MG63 (cell line): ENCODE measurements at regions not wholly inside any gene's neighbourhood (a gene's known extent, or its start where the extent isn't known, plus 50 kb on each side); places are given as distances from the start of the nearest gene placed in this dataset.
"Not testable (repeated sequence)": the region's sequence is repeated elsewhere in the genome, so short reads cannot be mapped to it uniquely, and the experiment has no call there.

Source experiments
- DNase-seq: peaks from one replicate; pipeline ENCODE4 v3.0.0-alpha.2; 2020
- H3K27me3 ChIP-seq: fragments of 250-450 bp; sonication (Bioruptor Pico); 2 replicates; pipeline ENCODE4 v1.5.1; 2020; ENCODE audit warnings: mild to moderate bottlenecking, moderate library complexity
- H3K36me3 ChIP-seq: fragments of 250-450 bp; sonication (Bioruptor Pico); 2 replicates; pipeline ENCODE4 v1.5.1; 2020; ENCODE audit warnings: mild to moderate bottlenecking, moderate library complexity
- H3K4me3 ChIP-seq: fragments of 250-450 bp; sonication (Bioruptor Pico); 2 replicates; pipeline ENCODE4 v1.5.1; 2020; ENCODE audit warnings: mild to moderate bottlenecking, moderate library complexity
- H3K9me3 ChIP-seq: fragments of 250-450 bp; sonication (Bioruptor Pico); 2 replicates; pipeline ENCODE4 v1.5.1; 2020; ENCODE audit warnings: mild to moderate bottlenecking, moderate library complexity

DNA sequence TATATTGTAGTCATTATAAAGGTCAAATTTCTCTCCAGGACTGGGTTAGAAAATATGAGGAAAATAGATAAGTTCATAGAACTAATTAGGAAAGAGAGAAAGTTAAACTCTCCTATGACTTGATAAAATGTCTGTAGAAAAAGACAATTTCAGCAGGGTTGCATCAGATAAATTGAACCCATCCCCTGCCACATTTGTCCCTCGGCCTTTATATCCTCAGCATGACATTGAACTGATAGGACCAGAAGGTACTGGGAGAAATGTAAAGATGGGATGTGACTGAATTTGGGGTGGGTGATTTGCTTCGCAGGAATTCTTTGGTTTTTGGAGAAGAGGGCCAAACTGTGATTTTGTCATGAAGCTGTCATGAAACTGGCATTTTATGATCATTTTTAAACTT is 68.1 kb upstream of the KIF2A start:
- not testable (repeated sequence) for H3K36me3 ChIP-seq, H3K4me3 ChIP-seq, H3K9me3 ChIP-seq, H3K27me3 ChIP-seq, DNase-seq

DNA sequence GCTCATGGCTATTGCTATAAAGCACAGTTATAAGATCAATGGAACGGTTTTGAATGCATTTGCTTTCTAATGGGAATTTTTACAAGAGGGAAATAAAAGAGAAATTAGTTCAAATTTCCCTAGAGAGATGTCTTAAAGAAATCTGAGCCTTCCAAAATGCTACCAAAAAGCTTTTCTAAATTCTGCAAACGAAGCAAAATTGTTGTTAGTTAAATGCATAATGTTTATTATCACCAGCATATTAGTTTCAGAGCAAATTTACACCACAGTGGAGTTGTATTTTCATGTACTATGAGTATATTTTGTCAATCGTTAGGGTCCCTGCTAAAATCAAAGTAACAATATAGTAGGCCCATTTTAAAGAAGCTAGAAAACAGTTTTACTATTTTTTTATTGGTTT is 67.4 kb upstream of the KIF2A start:
- DNase-seq, H3K9me3 ChIP-seq, H3K4me3 ChIP-seq, H3K36me3 ChIP-seq, H3K27me3 ChIP-seq: not testable (repeated sequence)

DNA sequence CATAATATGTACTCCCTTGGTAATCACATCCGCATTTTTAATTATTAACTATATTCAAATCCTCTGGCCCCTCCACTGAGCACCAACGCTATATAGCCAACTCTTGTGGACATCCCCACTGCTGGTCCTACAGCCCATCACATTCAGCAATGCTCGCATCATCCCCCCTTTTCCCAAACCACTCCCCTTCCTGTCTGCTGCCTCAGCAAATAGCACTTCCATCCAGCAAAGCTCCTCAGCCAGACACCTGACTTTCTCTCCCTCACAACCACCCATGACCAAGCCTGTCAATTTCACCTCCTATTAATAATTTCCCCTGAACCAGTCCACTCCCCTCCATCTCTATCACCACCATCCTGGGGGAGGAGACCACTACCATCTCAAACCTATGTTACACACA is 65.5 kb upstream of the KIF2A start:
- H3K4me3 ChIP-seq, H3K9me3 ChIP-seq, H3K27me3 ChIP-seq, H3K36me3 ChIP-seq, DNase-seq: not testable (repeated sequence)

DNA sequence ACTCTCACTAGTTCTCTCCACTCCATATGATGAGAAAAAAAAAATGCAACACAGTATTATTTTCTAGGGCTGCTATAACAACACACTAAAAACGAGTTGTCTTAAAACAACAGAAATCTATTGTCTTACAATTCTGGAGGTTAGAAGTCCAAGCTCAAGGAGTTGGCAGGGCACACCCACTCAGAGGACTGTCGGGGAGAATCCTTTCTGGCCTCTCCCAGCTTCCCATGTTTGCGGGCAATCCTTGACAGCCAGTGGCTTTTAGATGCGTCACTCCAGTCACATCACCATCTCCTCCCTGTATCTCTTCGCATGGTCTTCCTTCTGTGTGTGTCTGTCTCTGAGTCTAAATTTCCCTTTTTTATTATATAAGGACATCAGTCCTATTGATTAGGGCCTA is 64.0 kb upstream of the KIF2A start:
- H3K36me3 ChIP-seq, H3K27me3 ChIP-seq, DNase-seq, H3K4me3 ChIP-seq, H3K9me3 ChIP-seq: not testable (repeated sequence)

DNA sequence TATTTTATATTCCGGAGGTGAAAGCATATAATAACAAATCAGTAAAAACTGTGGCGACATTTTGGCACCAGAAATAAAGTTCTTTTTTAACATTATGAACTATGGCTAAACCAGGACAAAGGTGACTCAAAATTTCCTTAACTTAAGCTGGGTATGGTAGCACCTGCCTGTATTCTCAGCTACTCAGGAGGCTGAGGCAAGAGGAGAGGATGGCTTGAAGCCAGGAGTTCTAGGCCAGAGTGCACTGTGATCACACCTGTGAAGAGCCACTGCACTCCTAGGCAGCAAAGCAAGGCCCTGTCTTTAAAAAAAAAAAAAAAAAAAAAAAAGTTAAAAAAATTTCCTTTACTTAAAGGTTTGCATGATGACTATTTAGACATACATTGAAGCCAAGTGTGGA is 63.0 kb upstream of the KIF2A start:
- not testable (repeated sequence) for H3K27me3 ChIP-seq, H3K36me3 ChIP-seq, H3K9me3 ChIP-seq, H3K4me3 ChIP-seq, DNase-seq

DNA sequence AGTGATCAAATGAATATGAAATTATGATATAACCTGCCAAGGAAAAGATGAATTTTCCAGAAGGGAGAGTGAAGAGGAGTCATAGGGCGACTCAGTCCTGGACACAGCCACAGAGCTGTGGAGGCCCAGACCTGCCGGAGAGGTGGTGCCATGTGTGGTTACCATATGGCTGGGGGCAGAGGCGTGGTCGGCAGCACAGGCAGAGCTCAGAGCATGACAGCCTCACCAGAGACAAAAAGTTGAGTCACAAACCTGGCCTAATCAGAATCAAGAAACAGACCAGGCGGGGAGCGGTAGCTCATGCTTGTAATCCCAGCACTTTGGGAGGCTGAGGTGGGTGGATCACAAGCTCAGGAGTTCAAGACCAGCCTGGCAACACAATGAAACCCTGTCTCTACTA is 57.8 kb upstream of the KIF2A start:
- H3K27me3 ChIP-seq, H3K4me3 ChIP-seq, DNase-seq, H3K36me3 ChIP-seq, H3K9me3 ChIP-seq: not testable (repeated sequence)

DNA sequence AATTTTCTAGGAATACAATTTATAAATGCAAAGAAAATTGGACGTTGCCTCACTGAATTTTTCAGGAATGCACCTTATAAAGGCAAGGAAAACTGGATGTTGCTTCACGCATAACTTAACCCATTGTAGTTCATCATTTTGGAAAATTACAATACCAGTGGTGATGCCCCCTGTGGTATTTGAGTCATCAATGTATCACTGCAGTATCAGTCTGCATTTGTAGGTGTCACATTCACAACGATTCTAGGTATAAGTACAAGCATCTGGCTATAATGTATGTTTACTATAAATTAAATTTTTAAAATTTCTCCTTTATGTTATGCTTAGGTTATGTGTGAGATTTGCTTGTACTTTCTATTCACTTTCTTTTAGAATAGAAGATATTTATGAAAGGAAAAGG is 55.9 kb upstream of the KIF2A start:
- H3K27me3 ChIP-seq, H3K9me3 ChIP-seq, DNase-seq, H3K4me3 ChIP-seq, H3K36me3 ChIP-seq: not testable (repeated sequence)

DNA sequence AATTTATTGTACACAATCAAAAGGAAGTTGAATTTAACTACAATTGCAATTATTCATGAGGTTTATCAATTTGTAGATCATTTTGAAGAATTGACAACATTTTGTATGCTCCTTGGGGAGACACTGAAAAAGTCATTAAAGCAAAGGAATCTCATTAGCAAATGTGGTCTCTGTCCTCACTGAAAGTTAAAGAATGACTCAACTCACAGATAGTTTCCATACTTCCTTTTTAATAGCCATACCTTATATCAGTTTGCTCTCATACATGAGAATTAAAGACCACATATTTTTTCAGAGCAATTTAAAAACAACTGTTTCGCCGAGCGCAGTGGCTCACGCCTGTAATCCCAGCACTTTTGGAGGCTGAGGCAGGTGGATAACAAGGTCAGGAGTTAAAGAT is 55.1 kb upstream of the KIF2A start:
- not testable (repeated sequence) for H3K27me3 ChIP-seq, DNase-seq, H3K36me3 ChIP-seq, H3K4me3 ChIP-seq, H3K9me3 ChIP-seq

DNA sequence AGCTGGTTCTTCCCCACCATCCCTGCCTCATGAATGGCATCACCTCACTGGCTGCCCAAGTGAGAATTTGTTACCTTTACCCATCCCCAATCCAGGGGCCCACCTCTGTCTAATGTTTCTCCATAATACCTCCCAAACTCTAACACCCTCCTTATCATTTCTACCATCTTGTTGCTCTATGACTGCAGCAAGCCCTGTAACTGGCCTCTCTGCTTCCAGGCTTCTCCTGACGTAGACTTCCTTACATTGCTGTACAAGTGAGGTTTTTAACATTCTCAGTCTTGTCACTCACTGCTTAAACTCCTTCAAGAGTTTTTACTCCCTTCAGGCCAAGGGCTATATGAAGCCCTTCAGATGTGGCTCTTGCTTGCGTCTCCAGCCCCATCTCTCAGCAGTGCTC is 53.5 kb upstream of the KIF2A start:
- H3K27me3 ChIP-seq, H3K4me3 ChIP-seq, H3K36me3 ChIP-seq, DNase-seq, H3K9me3 ChIP-seq: not testable (repeated sequence)

DNA sequence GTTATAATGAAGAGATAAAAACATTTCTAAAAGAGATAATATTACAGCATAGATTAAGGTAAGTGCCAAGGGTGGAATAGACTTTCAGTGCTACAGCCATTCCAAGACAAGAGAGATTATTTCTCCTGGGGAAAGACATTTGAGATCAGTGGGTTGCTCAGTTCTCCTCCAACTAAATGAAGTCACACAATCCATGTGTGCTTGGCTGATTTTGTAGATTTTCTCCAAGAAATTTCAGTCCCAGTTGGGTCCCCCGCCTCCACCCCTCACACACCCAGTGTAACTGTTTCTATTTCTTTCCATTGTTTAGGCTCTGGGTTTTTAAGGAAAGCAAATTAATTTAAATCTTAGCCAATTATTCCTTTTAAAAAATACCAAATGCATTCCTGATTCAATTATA is 50.5 kb upstream of the KIF2A start:
- H3K9me3 ChIP-seq, H3K27me3 ChIP-seq, H3K36me3 ChIP-seq, DNase-seq, H3K4me3 ChIP-seq: not testable (repeated sequence)

DNA sequence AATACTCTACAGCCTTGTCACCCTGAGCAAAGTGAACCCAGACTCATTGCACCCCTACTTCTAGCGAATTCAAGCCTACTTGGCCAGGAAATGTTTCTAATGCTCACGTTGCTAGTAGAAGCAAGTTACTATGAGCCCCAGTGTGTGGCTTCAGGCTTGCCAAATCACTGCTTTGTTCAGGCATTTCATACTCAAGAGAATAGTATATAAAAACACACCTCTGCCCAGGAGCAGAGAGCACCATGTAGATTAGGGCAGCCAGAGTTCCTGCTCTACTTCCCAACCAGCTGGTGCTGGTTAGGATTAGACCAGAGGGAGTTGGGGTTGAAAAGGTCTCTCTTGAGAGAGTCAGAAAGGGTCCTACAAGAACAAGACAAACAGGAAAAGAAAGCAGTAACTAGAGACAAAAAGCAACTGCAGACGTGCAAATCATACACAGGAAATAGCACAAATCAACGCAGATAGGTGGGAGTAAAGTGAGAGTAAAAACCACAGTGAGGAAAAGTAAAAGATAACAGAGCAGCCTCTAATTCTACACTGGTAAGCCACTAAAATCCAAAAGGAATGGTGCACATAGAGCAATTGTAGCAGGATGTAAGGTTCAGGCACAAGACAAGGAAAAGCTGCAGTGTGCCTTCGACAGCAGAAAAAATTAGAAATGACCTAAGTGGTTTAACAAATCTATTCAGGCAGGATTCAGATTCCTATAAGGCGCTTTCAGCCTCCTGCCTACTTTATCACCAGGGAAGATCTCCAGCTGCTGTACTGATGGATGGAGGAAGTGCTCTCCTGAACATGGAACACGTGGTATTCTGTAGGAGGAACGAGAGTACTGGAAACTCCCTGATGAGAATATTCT is 49.6 kb upstream of the KIF2A start:
- H3K27me3 ChIP-seq: no peaks in the 10 kb centered on the region
- no peak overlapping the region for H3K4me3 ChIP-seq
- H3K36me3 ChIP-seq: no peaks in the 10 kb centered on the region
- H3K9me3 ChIP-seq: no peaks in the 10 kb centered on the region
- DNase-seq: no peak
